Upper lobe of right lung (tissue), 1 donor: ENCODE measurements at regions not wholly inside any gene's neighbourhood (a gene's known extent, or its start where the extent isn't known, plus 50 kb on each side); places are given as distances from the start of the nearest gene placed in this dataset.
A peak's percentile ranks its signal among the peaks of the same experiment; 100 is the strongest.
"Not testable (repeated sequence)": the region's sequence is repeated elsewhere in the genome, so short reads cannot be mapped to it uniquely, and the experiment has no call there.

Experiments used
- ATAC-seq: fragments of 200-7000 bp; cut with Tn5 transposase; one replicate; pipeline ENCODE4 v1.9.1; 2020; ENCODE audit warnings: mild to moderate bottlenecking, moderate library complexity
- DNase-seq: peaks from one replicate; pipeline ENCODE4 v3.0.0-alpha.2; 2020
- H3K27ac ChIP-seq: fragments of 200-600 bp; one replicate; pipeline ENCODE4 v1.8.0; 2022
- H3K27me3 ChIP-seq: fragments of 200-600 bp; one replicate; pipeline ENCODE4 v1.8.0; 2022; ENCODE audit warnings: mild to moderate bottlenecking
- H3K36me3 ChIP-seq: fragments of 200-600 bp; one replicate; pipeline ENCODE4 v1.8.0; 2022
- H3K4me1 ChIP-seq: fragments of 200-600 bp; one replicate; pipeline ENCODE4 v1.8.0; 2022
- H3K4me3 ChIP-seq: fragments of 200-600 bp; one replicate; pipeline ENCODE4 v1.8.0; 2022; ENCODE audit warnings: mild to moderate bottlenecking
- H3K9me3 ChIP-seq: fragments of 200-600 bp; one replicate; pipeline ENCODE4 v1.8.0; 2022
- CTCF ChIP-seq: fragments of 200-600 bp; IDR thresholded peaks from one replicate; pipeline ENCODE4 v1.8.0; 2022; ENCODE audit warnings: antibody characterized with exemption
- intact Hi-C: fragments of 100-400 bp; cut with DNase I; formaldehyde crosslinking; loops from one replicate; pipeline ENCODE4 v1.11.0; 2022
- donor health status: DM: no; HTN: yes; CAD: no; lungs with severe emphysema.

GRCh38 chr2:8506746-8507145, 175.1 kb upstream of the ID2 start:
- DNase-seq (peak; percentile 9), ATAC-seq (no peak)
- Histone ChIP-seq H3K9me3 (no peaks in the 10 kb centered on the region), H3K36me3 (no peaks in the 10 kb centered on the region), H3K4me1 (no peaks in the 10 kb centered on the region), H3K27ac (no peak overlapping the region), H3K27me3 (no peaks in the 10 kb centered on the region), H3K4me3 (no peak overlapping the region)
- intact Hi-C loops, result no loop called here
- no peak for TF ChIP-seq CTCF

GRCh38 chr2:8508766-8509165, 173.1 kb upstream of the ID2 start:
- no peaks in the 10 kb centered on the region for H3K4me1 ChIP-seq
- ATAC-seq (no peak), DNase-seq (peak; percentile 29)
- no peak for TF ChIP-seq CTCF
- no peak overlapping the region for H3K4me3 ChIP-seq
- no peaks in the 10 kb centered on the region for H3K9me3 ChIP-seq
- intact Hi-C loops, result no loop called here
- H3K36me3 ChIP-seq, result no peaks in the 10 kb centered on the region
- H3K27me3 ChIP-seq, result no peaks in the 10 kb centered on the region
- no peak overlapping the region for H3K27ac ChIP-seq

DNA sequence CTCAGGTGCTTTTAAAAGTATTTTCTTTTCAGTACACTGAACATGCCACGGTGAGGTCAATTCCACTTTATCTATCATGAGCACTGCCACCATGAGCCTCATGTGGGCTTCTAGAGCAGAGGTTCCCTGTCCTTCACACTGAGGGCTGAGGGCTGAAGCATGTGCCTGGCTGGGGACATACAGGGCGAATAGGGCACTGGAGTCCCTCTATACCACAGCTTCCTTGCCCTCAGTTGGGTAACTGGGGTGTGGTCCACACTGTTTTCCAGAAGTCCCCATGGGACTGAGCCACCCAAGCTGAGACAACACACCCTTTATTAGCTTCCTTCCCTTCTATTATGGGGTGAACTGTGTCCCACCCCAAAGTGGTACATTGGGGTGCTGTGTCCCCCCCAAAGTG, 172.2 kb upstream of the ID2 start:
- Histone ChIP-seq H3K27me3 (no peaks in the 10 kb centered on the region), H3K4me3 (no peak overlapping the region), H3K27ac (no peak overlapping the region), H3K36me3 (no peaks in the 10 kb centered on the region), H3K9me3 (no peaks in the 10 kb centered on the region), H3K4me1 (peaks cover 2% of the 10 kb centered on the region)
- intact Hi-C loops, result no loop called here
- ATAC-seq, result peak; percentile 67
- TF ChIP-seq CTCF, result no peak
- no peak for DNase-seq

DNA sequence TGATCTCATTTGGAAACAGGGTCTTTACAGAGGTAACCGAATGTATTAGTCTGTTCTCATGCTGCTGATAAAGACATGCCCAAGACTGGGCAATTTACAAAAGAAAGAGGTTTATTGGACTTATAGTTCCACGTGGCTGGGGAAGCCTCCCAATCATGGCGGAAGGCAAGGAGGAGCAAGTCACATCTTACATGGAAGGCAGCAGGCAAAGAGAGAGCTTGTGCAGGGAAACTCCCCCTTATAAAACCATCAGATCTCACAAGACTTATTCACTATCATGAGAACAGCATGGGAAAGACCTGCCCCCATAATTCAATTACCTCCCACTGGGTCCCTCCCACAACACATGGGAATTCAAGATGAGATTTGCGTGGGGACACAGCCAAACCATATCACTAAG, 171.8 kb upstream of the ID2 start:
- H3K27ac ChIP-seq, H3K9me3 ChIP-seq, H3K4me1 ChIP-seq, intact Hi-C loops, ATAC-seq, H3K27me3 ChIP-seq, H3K36me3 ChIP-seq, H3K4me3 ChIP-seq, DNase-seq: not testable (repeated sequence)

GRCh38 chr2:8510519-8510918, 171.3 kb upstream of the ID2 start:
- DNase-seq (no peak), ATAC-seq (no peak)
- Histone ChIP-seq H3K27me3 (no peaks in the 10 kb centered on the region), H3K27ac (no peak overlapping the region), H3K36me3 (no peaks in the 10 kb centered on the region), H3K4me1 (peaks cover 11% of the 10 kb centered on the region), H3K4me3 (no peak overlapping the region), H3K9me3 (no peaks in the 10 kb centered on the region)
- intact Hi-C loops, result no loop called here
- no peak for TF ChIP-seq CTCF

- no peak for TF ChIP-seq CTCF
- Histone ChIP-seq H3K9me3 (no peaks in the 10 kb centered on the region), H3K36me3 (no peaks in the 10 kb centered on the region), H3K27ac (no peak overlapping the region), H3K4me3 (no peak overlapping the region), H3K4me1 (peaks cover 19% of the 10 kb centered on the region), H3K27me3 (no peaks in the 10 kb centered on the region)
- peak; percentile 11 for ATAC-seq
- intact Hi-C loops, result no loop called here
- DNase-seq, result no peak
Observed at GRCh38 chr2:8511868-8512612, 169.8 kb upstream of the ID2 start.
